ENCODE measurements at regions not wholly inside any gene's neighbourhood (a gene's known extent, or its start where the extent isn't known, plus 50 kb on each side); places are given as distances from the start of the nearest gene placed in this dataset.

- H3K27me3 ChIP-seq (replicated peaks; ENCODE audit: insufficient read depth, low read length): no peaks in the 10 kb centered on the region
- no peaks in the 10 kb centered on the region for H3K4me1 ChIP-seq (ENCODE audit: low read length)
These were observed 72.2 kb upstream of the DACH1 start for GRCh38 chr13:71939186-71939585.

GRCh38 chr13:71935166-71935840, 68.3 kb upstream of the DACH1 start:
- Histone ChIP-seq H3K79me2 (ENCODE audit: low read length) (no peaks in the 10 kb centered on the region), H3F3A (ENCODE audit: insufficient read depth, low read length) (no peaks in the 10 kb centered on the region), H3K9me2 (replicated peaks; ENCODE audit: insufficient read depth, low read length) (no peaks in the 10 kb centered on the region), H3K4me3 (ENCODE audit: low read length) (no peak overlapping the region), H3K9ac (ENCODE audit: low read length) (no peak overlapping the region), H3K4me1 (ENCODE audit: low read length) (no peaks in the 10 kb centered on the region), H3K27me3 (replicated peaks; ENCODE audit: insufficient read depth, low read length) (no peaks in the 10 kb centered on the region), H4K20me1 (ENCODE audit: insufficient read depth, low read length) (no peaks in the 10 kb centered on the region), H3K4me2 (ENCODE audit: low read depth, low read length) (no peak overlapping the region), H3K36me3 (replicated peaks; ENCODE audit: insufficient read depth, low read length) (no peaks in the 10 kb centered on the region), H3K9me3 (replicated peaks; ENCODE audit: insufficient read depth, low read length) (no peaks in the 10 kb centered on the region), H3K27ac (ENCODE audit: low read length) (no peak overlapping the region), H2AFZ (ENCODE audit: low read length) (no peak overlapping the region)
- TF ChIP-seq EZH2 (optimal IDR thresholded peaks at IDR 0.05; ENCODE audit: low read depth, low read length): no peak
- no peak for TF ChIP-seq EZH2phosphoT487 (IDR thresholded peaks at IDR 0.05; ENCODE audit: low read length)
- no peak for TF ChIP-seq CTCF (IDR thresholded peaks at IDR 0.05; ENCODE audit: low read length)
- no peak for DNase-seq

More at GRCh38 chr13:71939186-71939585, 72.2 kb upstream of the DACH1 start:
- H3K27ac ChIP-seq (ENCODE audit: low read length): no peak overlapping the region
- no peaks in the 10 kb centered on the region for H3K79me2 ChIP-seq (ENCODE audit: low read length)
- H3K4me2 ChIP-seq (ENCODE audit: low read depth, low read length): no peak overlapping the region
- H3F3A ChIP-seq (ENCODE audit: insufficient read depth, low read length): no peaks in the 10 kb centered on the region
- no peak for DNase-seq
- H3K4me3 ChIP-seq (ENCODE audit: low read length): no peak overlapping the region
- H3K9ac ChIP-seq (ENCODE audit: low read length): no peak overlapping the region
- H2AFZ ChIP-seq (ENCODE audit: low read length): no peak overlapping the region
- no peaks in the 10 kb centered on the region for H3K36me3 ChIP-seq (replicated peaks; ENCODE audit: insufficient read depth, low read length)
- no peaks in the 10 kb centered on the region for H3K9me3 ChIP-seq (replicated peaks; ENCODE audit: insufficient read depth, low read length)
- TF ChIP-seq CTCF (IDR thresholded peaks at IDR 0.05; ENCODE audit: low read length): no peak
- TF ChIP-seq EZH2phosphoT487 (IDR thresholded peaks at IDR 0.05; ENCODE audit: low read length): no peak
- no peak for TF ChIP-seq EZH2 (optimal IDR thresholded peaks at IDR 0.05; ENCODE audit: low read depth, low read length)
- H3K9me2 ChIP-seq (replicated peaks; ENCODE audit: insufficient read depth, low read length): no peaks in the 10 kb centered on the region
- no peaks in the 10 kb centered on the region for H4K20me1 ChIP-seq (ENCODE audit: insufficient read depth, low read length)

- Histone ChIP-seq H3K9me2 (replicated peaks; ENCODE audit: insufficient read depth, low read length) (no peaks in the 10 kb centered on the region), H3K4me2 (ENCODE audit: low read depth, low read length) (no peak overlapping the region), H3K27ac (ENCODE audit: low read length) (no peak overlapping the region), H3K9ac (ENCODE audit: low read length) (no peak overlapping the region), H3K4me1 (ENCODE audit: low read length) (no peaks in the 10 kb centered on the region), H3K27me3 (replicated peaks; ENCODE audit: insufficient read depth, low read length) (no peaks in the 10 kb centered on the region), H3K4me3 (ENCODE audit: low read length) (no peak overlapping the region), H2AFZ (ENCODE audit: low read length) (no peak overlapping the region), H3K9me3 (replicated peaks; ENCODE audit: insufficient read depth, low read length) (no peaks in the 10 kb centered on the region), H3K79me2 (ENCODE audit: low read length) (no peaks in the 10 kb centered on the region), H3F3A (ENCODE audit: insufficient read depth, low read length) (no peaks in the 10 kb centered on the region), H4K20me1 (ENCODE audit: insufficient read depth, low read length) (no peaks in the 10 kb centered on the region), H3K36me3 (replicated peaks; ENCODE audit: insufficient read depth, low read length) (no peaks in the 10 kb centered on the region)
- no peak for TF ChIP-seq CTCF (IDR thresholded peaks at IDR 0.05; ENCODE audit: low read length)
- no peak for TF ChIP-seq EZH2phosphoT487 (IDR thresholded peaks at IDR 0.05; ENCODE audit: low read length)
- no peak for DNase-seq
These were observed 57.9 kb upstream of the DACH1 start for GRCh38 chr13:71924931-71925330.
